K562 (cell line): ENCODE measurements at regions not wholly inside any gene's neighbourhood (a gene's known extent, or its start where the extent isn't known, plus 50 kb on each side); places are given as distances from the start of the nearest gene placed in this dataset.

Experiments used
- ATAC-seq: fragments of 200-7000 bp; cut with Tn5 transposase; 3 replicates; pipeline ENCODE4 v1.9.1; 2020; ENCODE audit warnings: moderate library complexity
- BruUV-seq: library from RNA; stranded (reverse); fragments of 400-500 nt; replicated peaks from 2 replicates; lab custom pipeline; 2021; lab: Mats Ljungman, UMichigan
- CTCF ChIA-PET: fragments of 300-600 bp; formaldehyde crosslinking; extraction: SDS; loops from one replicate; lab custom pipeline; 2021; ENCODE audit warnings: low intra/inter-chr PET ratio; lab: Yijun Ruan, JAX
- POLR2A ChIA-PET: fragments of 300-600, 350-650 bp; sonication (Branson Sonifier 250); formaldehyde crosslinking; extraction: SDS; loops from one replicate; lab custom pipeline; 2021; ENCODE audit warnings: antibody characterized with exemption, inconsistent platforms; lab: Yijun Ruan, JAX
- DNase-seq, 4 experiments: peaks; one replicate each; pipeline versions ENCODE4 v3.0.0 to v3.0.0-alpha.2; 2011 to 2018; ENCODE audit warnings: low spot score in 3 of 4, mixed read lengths in 3 of 4; ENCODE audit errors: extremely low read depth in 1 of 4
- FAIRE-seq: peaks from 2 replicates; lab custom pipeline; 2011; peaks lifted over from hg19 to GRCh38; lab: Jason Lieb, UNC
- H2AFZ ChIP-seq: 2 replicates; pipeline ENCODE4 v1.6.0; 2011; ENCODE audit warnings: low read depth, low read length, control low read depth, inconsistent platforms
- H3K27ac ChIP-seq: fragments of 200-600 bp; 3 replicates; pipeline ENCODE4 v1.8.0; 2011; ENCODE audit warnings: low read depth, mild to moderate bottlenecking, control low read depth, inconsistent platforms, low read length, moderate library complexity, mixed read lengths; ENCODE audit errors: extremely low read depth
- H3K27me3 ChIP-seq, 2 experiments: fragments of 300-600 bp in 1 of 2; 2 replicates in 1 of 2; 3 replicates in 1 of 2; pipeline versions ENCODE4 v1.6.0 to v1.8.0; 2011; ENCODE audit warnings: inconsistent platforms in 2 of 2, low read length in 2 of 2, mild to moderate bottlenecking in 1 of 2, mixed read lengths in 1 of 2, moderate library complexity in 1 of 2; ENCODE audit not compliant: control insufficient read depth in 2 of 2, insufficient read depth in 2 of 2
- H3K36me3 ChIP-seq: fragments of 300-600 bp; 3 replicates; pipeline ENCODE4 v1.8.0; 2011; ENCODE audit warnings: mild to moderate bottlenecking, low read length, inconsistent platforms; ENCODE audit not compliant: control insufficient read depth, insufficient read depth
- H3K4me1 ChIP-seq, 2 experiments: fragments of 200-600 bp in 1 of 2; replicated peaks in 1 of 2; 2 replicates in 1 of 2; 3 replicates in 1 of 2; pipeline versions ENCODE4 v1.5.1 to v1.8.0; 2011; ENCODE audit warnings: inconsistent platforms in 2 of 2, low read length in 2 of 2, mild to moderate bottlenecking in 1 of 2, mixed read lengths in 1 of 2, moderate library complexity in 1 of 2; ENCODE audit not compliant: control insufficient read depth in 2 of 2, insufficient read depth in 2 of 2
- H3K4me2 ChIP-seq: 2 replicates; pipeline ENCODE4 v1.6.1; 2011; ENCODE audit warnings: low read length, control low read depth, inconsistent platforms, mixed read lengths; ENCODE audit not compliant: insufficient read depth
- H3K4me3 ChIP-seq: fragments of 200-600 bp; sonication (generic), shearing (Covaris generic); 2 replicates; pipeline ENCODE4 v1.5.1; 2016; ENCODE audit warnings: control low read depth, inconsistent platforms
- H3K79me2 ChIP-seq: fragments of 200-600 bp; 3 replicates; pipeline ENCODE4 v1.8.0; 2011; ENCODE audit warnings: low read length, inconsistent platforms; ENCODE audit not compliant: control insufficient read depth, insufficient read depth
- H3K9ac ChIP-seq, 2 experiments: 2 replicates each; pipeline versions ENCODE4 v1.6.0 to v1.6.1; 2011; ENCODE audit warnings: low read depth in 2 of 2, low read length in 2 of 2, control low read depth in 1 of 2, inconsistent platforms in 1 of 2, mild to moderate bottlenecking in 1 of 2, mixed read lengths in 1 of 2; ENCODE audit not compliant: insufficient read depth in 1 of 2
- H3K9me1 ChIP-seq: one replicate; pipeline ENCODE4 v1.6.0; 2011; ENCODE audit warnings: inconsistent platforms, mild to moderate bottlenecking, low read length, moderate library complexity; ENCODE audit not compliant: control insufficient read depth, insufficient read depth
- H3K9me3 ChIP-seq: replicated peaks from 2 replicates; pipeline ENCODE4 v1.5.1; 2011; ENCODE audit warnings: low read depth, low read length, inconsistent platforms; ENCODE audit not compliant: control insufficient read depth, insufficient read depth
- H4K20me1 ChIP-seq: replicated peaks from 2 replicates; pipeline ENCODE4 v1.6.1; 2011; ENCODE audit warnings: low read length, inconsistent platforms, mixed read lengths; ENCODE audit not compliant: control insufficient read depth, insufficient read depth
- BRD9 ChIP-seq: fragments of 450-650 bp; IDR thresholded peaks from 2 replicates; pipeline ENCODE4 v1.6.1; 2018; ENCODE audit warnings: low read depth; ENCODE audit not compliant: partially characterized antibody
- CEBPG ChIP-seq, 3 experiments: fragments of 200-800 bp in 1 of 3; sonication (Bioruptor generic) in 1 of 3; sonication (generic) in 1 of 3; formaldehyde crosslinking in 1 of 3; IDR thresholded peaks in 2 of 3; conservative IDR thresholded peaks in 1 of 3; 2 replicates each; pipeline versions ENCODE4 v1.6.1 to v1.8.0; 2016 to 2022; ENCODE audit warnings: missing compliant biosample characterization in 2 of 3, missing genetic modification characterization in 2 of 3, mild to moderate bottlenecking in 1 of 3, missing genetic modification reagents in 1 of 3
- HCFC1 ChIP-seq: IDR thresholded peaks from 2 replicates; pipeline ENCODE4 v1.6.1; 2012; ENCODE audit warnings: low read depth, low read length, improper control_type of control experiment
- PTRF ChIP-seq: fragments of 450-650 bp; IDR thresholded peaks from 2 replicates; pipeline ENCODE4 v1.6.1; 2016; ENCODE audit warnings: mild to moderate bottlenecking, missing genetic modification characterization, missing compliant biosample characterization
- ZNF395 ChIP-seq: fragments of 200-800 bp; sonication (Bioruptor generic); IDR thresholded peaks from 2 replicates; pipeline ENCODE4 v1.6.1; 2017; ENCODE audit warnings: missing genetic modification characterization, missing compliant biosample characterization
- ZNF644 ChIP-seq: fragments of 200-800 bp; sonication (Bioruptor generic); IDR thresholded peaks from 2 replicates; pipeline ENCODE4 v1.6.1; 2016; ENCODE audit warnings: low read depth, missing genetic modification characterization, missing compliant biosample characterization
- WGBS: fragments of 100-300 bp; shearing (Covaris generic); methylation state at CpG from one replicate; pipeline ENCODE4 v1.1.6; 2016; ENCODE audit warnings: low coverage, mixed read lengths; ENCODE audit not compliant: insufficient coverage; ENCODE audit errors: missing lambda C conversion rate; 5-methylcytosine and 5-hydroxymethylcytosine counted together
- in situ Hi-C: fragments of 300-500 bp; cut with MboI; formaldehyde crosslinking; loops from 4 replicates; pipeline ENCODE4 v1.15.0; 2018; ENCODE audit warnings: inconsistent platforms, mixed read lengths
- intact Hi-C: fragments of 100-400 bp; cut with micrococcal nuclease; formaldehyde crosslinking; loops from 2 replicates; pipeline ENCODE4 v1.14.2; 2022

- Histone ChIP-seq H3K9me3 (no peaks in the 10 kb centered on the region), H4K20me1 (no peaks in the 10 kb centered on the region), H3K4me1 (no peaks in the 10 kb centered on the region), H3K27me3 (no peaks in the 10 kb centered on the region), H3K4me3 (no peak overlapping the region), H3K27ac (no peak overlapping the region), H3K36me3 (no peaks in the 10 kb centered on the region), H2AFZ (no peak overlapping the region), H3K9me1 (no peaks in the 10 kb centered on the region), H3K4me2 (no peak overlapping the region), H3K79me2 (no peaks in the 10 kb centered on the region), H3K9ac (no peak overlapping the region)
- POLR2A ChIA-PET, result no interaction called here
- CTCF ChIA-PET, result no interaction called here
- intact Hi-C loops, result no loop called here
- 0% methylated on average over 4 of the region's 4 CpGs for WGBS
- TF ChIP-seq HCFC1, result no peak
- TF ChIP-seq ZNF644, result no peak
- TF ChIP-seq ZNF395 (CRISPR knock-in tag), result no peak
- TF ChIP-seq PTRF (tag), result no peak
- TF ChIP-seq CEBPG (CRISPR knock-in tag; IDR thresholded peaks at IDR 0.05), result no peak
- TF ChIP-seq CEBPG (tag; conservative IDR thresholded peaks at IDR 0.05 in 1 of 2, IDR thresholded peaks at IDR 0.05 in 1 of 2), result no peak
- TF ChIP-seq BRD9, result no peak
- BruUV-seq, result no TSS peak
- FAIRE-seq (no peak), DNase-seq (no peak), ATAC-seq (no peak)
- in situ Hi-C loops, result no loop called here
Measured at GRCh38 chr7:69173341-69173740, 424.9 kb upstream of the AUTS2 start.
